GM21576 (cell line): ENCODE measurements at regions not wholly inside any gene's neighbourhood (a gene's known extent, or its start where the extent isn't known, plus 50 kb on each side); places are given as distances from the start of the nearest gene placed in this dataset.
"Not testable (repeated sequence)": the region's sequence is repeated elsewhere in the genome, so short reads cannot be mapped to it uniquely, and the experiment has no call there.

ENCODE experiments used
- ATAC-seq: cut with Tn5 transposase; IDR thresholded peaks from one replicate; pipeline ENCODE4 v1.9.1; 2021; ENCODE audit warnings: mild to moderate bottlenecking, moderate library complexity; ENCODE audit not compliant: unreplicated experiment

DNA sequence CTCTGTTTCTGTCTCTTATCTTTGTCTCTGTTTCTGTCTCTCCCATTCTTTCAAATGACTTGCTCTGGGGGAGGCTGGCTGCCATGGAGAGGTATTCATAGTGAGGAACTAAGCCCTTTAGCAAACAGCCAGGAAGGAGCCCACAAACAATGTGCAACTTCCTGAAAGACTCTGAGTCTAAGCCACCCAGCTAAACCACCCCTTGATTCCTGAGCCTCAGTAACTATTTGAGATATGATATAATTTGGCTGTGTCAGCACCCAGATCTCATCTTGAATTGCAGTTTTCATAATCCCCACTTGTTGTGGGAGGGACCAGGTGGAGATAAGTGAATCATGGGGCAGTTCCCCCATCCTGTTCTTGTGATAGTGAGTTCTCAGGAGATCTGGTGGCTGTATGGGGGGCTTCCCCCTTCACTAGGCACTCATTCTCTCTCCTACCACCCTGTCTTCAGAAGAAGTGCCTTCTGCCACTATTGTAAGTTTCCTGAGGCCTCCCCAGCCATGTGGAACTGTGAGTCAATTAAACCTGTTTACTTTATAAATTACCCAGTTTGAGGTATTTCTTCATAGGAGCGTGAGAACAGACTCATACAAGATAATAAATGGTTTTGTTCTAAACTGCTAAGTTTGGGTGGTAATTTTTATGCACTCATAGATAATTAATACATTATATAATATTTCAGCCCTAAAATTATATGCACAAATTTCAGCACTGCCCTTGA, 121.2 kb upstream of the FOXP2 start:
- ATAC-seq, result no peak

DNA sequence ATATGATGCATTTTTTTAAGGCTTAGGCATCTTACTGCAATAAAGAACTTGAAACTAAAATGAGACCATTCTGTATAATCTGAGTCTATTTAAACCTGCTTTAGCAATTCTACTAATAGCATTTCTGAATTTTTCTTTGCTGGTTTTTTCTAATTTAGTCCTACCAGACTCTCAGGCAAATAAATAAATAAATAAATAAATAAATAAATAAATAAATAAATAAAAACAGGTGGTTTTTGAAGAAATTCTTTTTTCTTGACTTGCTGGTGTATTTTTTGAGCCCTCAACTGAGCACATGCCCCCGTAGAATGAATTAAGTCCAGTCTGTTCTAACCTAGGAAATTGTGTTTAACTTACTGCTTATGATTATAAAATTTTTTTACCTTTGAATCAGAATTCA, 134.7 kb upstream of the FOXP2 start:
- no peak for ATAC-seq

DNA sequence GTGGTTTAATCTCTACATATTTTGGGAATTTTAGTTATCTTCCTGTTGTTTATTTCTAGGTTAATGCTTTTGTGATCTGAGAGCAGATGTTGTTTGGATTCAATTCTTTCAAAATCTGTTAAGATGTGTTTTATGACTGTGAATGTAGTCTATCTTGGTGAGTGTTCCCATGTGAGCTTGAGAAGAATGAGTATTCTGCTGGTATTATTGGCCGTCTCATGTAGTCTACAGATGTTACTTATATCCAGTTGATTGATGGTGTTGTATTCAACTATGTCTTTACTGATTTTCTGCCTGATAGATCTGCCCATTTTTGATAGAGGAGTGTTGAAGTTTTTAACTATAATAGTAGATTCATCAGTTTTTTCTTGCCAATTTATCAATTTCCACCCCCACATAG, 141.4 kb upstream of the FOXP2 start:
- ATAC-seq, result no peak

DNA sequence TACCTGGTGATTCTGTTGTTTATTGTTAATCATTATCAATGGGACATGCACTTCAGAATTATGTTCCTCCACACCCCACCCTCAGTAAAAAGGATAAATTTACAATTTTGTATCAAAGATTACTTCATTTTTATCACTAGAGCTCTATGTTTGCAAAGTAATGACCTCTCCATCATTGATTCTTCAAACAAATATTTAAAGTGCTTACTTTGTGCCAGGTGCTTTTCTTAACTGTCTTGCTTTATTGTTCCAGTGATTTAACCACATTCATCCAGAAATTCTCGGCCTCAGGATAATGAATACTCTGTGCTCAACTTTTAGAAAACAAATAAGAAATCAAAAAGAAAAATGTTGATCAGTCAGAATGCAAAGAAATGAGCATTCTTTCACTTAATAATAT, 144.9 kb upstream of the FOXP2 start:
- no peak for ATAC-seq

DNA sequence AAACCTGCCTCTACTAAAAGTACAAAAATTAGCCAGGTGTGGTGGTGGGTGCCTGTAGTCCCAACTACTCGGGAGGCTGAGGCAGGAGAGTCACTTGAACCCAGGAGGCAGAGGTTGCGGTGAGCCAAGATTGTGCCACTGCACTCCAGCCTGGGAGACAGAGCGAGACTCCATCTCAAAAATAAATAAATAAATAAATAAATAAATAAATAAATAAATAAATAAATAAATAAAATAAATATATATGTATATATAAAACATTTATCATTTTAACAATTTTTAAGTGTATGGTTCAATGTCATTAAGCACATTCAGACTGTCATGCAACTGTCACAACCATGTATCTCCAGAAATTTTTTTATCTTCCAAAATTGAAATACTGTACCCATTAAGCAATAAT, 147.1 kb upstream of the FOXP2 start:
- ATAC-seq, result not testable (repeated sequence)

DNA sequence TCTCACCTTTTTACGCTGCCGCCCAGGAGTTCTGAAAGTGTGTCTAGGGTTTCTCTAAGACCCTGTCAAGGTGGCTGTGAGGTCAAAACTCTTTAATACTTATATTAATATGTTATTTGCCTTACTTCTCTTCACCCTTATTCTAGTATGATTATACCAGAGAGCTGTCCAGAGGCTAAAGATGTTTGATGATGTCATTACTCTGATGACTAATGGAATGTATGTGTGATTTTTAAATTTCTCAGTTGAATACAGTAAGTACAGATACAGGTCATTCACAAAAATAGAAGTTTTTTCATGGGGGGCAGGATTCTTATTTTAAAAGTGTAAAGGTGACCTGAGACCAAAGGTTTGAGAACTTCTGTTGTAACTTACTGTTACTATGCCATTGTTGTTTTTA, 150.6 kb upstream of the FOXP2 start:
- ATAC-seq, result no peak

DNA sequence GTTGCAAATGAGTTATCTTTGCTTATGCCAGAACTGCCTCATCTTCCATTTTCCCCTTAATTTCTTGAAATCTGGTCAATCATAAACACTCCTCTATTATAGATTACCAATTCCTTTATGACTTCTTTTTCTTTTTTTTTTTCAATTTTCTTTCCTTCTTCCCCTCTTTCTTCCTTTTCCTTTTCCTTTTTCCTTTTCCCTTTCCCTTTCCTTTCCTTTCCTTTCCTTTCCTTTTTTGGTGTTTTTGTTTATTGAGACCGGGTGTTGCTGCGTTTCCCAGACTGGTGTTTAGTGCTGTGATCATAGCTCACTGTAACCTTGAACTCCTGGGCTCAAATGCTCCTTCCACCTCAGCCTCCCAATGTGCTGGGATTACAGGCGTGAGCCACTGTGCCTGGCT, 151.4 kb upstream of the FOXP2 start:
- no peak for ATAC-seq

DNA sequence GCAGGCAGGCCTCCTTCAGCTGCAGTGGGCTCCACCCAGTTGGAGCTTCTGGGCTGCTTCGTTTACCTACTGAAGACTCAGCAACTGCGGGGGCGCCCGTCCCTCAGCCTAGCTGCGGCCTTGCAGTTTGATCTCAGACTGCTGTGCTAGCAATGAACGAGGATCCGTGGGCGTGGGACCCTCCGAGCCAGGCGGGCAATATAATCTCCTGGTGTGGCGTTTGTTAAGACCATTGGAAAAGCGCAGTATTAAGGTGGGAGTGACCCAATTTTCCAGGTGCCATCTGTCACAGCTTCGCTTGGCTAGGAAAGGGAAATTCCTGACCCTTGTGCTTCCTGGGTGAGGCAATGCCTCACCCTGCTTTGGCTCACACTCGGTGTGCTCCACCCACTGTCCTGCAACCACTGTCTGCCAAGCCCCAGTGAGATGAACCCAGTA, 159.2 kb upstream of the FOXP2 start:
- no peak for ATAC-seq

DNA sequence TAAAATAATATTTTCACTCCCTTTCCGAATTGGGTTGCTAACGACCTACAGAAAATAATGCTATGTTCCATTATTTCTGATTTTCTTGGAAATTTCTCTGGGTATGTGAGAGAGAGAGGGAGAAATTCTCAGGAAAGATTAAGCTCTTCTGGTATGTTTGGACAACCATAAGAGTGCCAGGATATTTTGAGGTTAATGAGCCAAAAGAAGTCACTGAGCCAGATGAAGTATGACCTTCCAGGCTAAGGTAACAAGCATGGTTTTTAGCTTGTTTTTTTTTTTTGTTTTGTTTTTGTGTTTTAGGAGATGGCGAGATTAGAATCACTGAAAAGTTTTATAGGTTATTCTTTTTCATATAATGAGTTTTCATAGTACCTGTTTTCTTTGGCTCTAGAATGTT, 171.0 kb upstream of the FOXP2 start:
- no peak for ATAC-seq

DNA sequence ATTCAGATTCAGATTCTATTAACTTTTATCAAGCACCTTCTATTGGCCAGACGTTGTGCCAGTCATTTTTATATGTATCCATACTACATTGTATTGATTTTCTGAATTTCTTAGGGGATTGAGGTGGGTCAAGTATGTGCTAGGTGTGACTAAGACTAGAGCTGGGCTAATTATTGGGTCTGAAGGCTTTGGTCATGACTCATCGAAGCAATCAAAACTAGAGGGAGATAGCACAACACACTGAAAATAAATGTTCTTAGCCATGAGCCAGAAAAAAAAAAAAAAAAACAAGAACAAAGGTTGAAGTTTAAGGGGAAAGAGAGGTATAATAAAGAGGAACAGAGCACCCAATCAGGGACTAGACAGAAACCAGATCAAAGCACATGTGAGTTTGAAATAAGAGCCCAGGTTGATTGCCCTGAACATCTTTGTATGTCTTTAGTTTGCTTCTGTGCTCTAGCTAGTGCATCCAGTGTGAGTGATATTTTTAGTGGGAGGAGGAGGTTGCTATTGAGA, 171.6 kb upstream of the FOXP2 start:
- ATAC-seq, result no peak

DNA sequence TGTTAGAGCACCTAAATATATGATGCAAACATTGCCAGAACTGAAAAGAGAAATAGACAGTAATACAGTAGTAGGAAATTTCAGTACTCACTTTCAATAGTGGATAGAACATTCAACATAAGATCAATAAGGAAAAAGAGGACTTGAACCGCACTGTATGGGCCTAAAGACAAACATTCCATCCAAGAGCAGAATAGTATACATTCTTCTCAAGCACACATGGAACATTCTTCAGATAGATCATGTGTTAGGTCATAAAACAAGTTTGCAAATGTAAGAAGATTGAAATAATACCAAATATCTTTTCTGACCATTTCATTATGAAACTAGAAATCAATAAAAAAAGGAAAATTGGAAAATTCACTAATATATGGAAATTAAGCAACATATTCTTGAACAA, 185.4 kb upstream of the FOXP2 start:
- no peak for ATAC-seq

DNA sequence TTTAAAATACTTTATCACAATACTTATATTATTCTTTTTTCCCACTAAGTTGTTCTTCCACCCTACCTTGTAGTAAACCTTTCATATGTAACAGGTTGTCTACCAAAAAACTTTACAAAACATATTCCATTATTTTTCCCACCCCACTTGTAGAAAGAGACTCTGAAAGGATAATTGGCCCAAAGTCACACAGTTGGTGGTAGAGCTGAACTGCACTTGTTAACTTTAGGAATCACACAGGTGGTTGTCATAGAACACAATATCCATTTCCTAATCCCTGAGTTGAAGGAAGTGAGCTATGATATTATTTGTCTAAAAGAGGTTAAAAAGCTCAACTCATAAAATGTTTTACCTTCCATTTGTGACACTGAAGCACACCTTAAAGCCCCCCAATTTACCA, 188.8 kb upstream of the FOXP2 start:
- ATAC-seq, result no peak

DNA sequence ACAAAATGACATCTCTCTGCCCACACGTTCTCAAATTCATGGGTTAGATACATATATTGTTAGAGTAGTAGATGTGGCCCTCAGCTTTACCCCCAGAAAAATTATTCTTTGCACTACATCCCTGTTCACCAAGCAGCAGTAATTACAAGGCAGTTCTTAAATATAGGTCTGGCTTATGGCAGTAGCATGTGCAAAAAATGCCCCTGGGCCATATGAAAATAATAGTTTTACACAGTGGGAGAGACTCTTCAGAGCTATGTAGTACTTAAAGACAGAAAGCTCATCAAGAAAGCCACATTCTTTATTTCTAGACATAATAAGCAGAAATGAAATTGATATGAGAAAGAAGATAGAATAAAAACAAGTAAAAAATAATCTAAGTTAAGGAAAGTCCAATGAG, 196.3 kb upstream of the FOXP2 start:
- ATAC-seq, result no peak

DNA sequence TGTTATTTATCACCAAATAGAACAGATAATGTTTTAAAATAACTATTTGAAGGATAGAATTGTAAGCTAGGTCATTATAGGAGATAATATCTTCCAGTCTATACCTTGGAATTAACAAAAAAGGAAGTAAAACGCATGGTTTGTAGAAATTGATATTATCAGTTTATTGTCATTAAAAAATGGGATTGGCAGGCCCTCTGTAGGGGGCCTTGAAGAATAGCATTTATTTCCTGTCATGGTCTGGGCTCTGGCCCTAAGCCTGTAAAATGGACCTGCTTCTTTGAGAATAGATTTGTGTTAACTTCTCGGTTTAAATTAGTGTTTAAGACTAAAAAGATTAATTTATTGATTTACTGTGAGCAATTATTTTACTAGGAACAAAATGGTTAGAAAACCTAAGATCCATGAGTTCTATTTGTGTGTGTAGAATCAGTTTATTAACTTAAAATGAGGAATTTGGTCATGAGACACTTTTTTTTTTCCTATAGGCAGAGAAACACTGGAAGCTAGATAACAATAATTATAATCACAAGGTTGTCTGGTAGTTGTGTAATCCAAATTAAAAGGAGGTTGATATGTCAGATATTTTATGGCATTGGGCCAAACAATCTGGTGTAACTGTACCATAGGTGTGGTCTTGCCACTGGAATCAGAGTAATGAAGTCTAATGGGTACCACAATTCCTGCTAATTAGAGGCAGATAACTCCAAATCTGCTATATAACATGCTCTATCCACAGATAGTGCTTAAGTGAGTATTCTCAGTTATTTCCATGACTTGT, 197.4 kb upstream of the FOXP2 start:
- no peak for ATAC-seq

DNA sequence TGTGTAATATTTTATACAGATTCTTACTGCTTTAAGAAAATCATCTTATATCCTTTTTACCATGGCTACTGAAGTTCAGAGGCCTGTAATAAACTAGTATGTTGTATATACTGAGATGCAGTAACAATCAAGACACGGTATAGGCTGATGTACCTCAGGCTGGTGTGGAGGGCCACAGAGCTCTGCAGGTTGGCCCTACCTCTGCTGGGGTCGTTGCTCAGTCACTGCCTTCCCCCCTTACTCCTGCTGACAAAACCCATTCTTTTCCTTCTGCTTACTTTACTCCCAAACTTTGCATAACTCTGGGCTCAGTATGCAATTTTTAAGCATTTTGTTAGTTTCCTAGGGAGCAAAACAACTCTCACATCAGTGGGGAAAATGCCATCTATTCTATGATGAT, 200.1 kb upstream of the FOXP2 start:
- no peak for ATAC-seq

DNA sequence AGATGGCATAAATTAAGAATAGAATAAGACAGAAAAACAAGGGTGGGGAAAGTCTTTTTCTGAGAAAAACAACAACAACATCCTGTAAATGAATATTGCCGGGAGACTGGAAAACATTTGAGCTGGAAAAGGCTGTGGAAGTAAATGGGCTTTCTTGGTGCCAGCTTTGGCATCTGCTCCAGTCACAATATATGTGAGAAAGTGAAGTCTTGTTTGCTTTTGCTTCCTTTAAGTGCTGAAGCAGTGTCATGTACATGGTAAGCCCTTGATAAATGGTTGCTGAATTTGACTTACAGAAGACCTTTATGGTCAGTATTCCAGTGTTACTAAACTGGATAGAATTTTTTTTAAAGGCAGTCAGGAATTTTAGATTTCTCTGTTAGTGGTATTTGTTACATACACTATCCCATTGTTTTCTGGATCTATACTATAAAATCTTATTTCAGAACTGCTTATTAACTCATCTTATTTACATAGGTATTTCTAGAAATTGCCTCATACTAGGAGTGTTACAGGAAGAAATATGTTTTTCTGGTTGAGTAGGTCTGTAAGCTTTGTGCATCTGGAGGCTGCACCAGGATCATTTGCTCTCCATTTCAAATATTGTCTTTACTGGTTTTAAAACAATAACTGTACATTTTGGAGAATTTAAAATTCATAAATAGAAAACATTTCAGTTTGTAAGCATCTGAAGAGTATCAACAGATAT, 201.7 kb upstream of the FOXP2 start:
- ATAC-seq, result no peak

DNA sequence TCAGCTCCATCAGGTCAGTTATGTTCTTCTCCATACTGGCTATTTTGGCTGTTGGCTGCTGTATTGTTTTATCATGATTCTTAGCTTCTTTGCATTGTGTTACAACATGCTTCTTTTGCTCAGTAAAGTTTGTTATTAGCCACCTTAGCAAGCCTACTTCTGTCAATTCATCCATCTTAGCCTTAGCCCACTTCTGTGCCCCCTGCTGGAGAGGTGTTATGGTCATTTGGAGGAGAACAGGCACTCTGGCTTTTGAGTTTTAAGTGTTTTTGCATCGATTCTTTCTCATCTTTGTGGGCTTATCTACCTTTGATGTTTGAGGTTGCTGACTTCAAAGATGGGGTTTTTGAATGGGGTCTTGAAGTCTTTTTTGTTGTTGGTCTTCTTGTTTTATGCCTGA, 204.6 kb upstream of the FOXP2 start:
- no peak for ATAC-seq

DNA sequence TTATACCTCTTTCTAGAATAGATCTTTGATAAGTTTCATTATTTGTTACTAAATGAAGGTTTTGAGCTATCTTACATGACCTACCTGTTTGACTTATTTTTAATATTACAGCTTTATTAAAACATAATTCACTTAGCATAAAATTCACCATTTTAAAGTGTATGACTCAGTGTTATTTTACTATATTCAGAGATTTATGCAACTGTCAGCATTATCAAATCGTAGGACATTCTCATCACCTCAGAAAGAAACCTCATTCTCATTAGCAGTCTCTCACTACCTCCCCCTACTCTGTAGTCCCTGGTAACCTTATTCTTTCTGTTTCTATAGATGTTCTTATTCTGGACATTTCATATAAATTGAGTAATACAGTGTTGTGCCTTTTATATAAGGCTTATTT, 207.9 kb upstream of the FOXP2 start:
- ATAC-seq, result no peak

DNA sequence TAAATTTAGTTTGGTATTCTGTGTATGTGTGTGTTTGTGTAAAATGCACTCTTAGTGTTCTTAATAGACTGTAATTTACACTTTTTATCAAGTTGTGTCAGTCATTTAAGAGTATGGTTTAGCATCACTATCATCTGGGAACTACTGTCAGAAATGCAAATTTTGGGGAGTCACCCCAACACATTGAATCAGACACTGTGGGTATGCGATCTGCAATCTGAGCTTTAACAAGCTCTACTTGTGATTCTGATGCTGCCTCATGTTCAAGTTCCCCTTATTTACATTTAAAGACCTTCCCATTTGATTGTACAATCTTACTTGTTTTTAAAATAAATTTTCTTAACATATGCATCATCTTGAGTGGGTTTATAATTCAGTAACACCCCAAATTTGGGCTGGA, 218.1 kb upstream of the FOXP2 start:
- no peak for ATAC-seq

DNA sequence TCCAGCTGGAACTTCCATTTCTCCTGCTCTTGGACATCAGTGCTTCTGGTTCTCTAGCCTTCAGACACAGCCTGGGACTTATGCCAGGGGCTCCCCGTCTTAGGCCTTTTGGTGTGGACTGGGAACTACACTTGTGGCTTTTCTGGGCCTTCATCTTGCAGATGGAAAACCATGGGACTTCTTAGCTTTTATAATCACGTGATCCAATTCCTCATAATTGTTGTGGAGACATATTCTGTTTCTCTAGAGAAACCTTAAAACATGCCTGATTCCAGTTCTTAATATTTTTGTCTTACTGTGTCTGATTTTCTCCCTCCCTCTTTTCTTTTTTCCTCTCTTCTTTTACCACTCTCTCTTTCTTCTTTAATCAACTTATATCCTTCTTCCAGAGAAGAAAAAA, 224.2 kb upstream of the FOXP2 start:
- no peak for ATAC-seq

DNA sequence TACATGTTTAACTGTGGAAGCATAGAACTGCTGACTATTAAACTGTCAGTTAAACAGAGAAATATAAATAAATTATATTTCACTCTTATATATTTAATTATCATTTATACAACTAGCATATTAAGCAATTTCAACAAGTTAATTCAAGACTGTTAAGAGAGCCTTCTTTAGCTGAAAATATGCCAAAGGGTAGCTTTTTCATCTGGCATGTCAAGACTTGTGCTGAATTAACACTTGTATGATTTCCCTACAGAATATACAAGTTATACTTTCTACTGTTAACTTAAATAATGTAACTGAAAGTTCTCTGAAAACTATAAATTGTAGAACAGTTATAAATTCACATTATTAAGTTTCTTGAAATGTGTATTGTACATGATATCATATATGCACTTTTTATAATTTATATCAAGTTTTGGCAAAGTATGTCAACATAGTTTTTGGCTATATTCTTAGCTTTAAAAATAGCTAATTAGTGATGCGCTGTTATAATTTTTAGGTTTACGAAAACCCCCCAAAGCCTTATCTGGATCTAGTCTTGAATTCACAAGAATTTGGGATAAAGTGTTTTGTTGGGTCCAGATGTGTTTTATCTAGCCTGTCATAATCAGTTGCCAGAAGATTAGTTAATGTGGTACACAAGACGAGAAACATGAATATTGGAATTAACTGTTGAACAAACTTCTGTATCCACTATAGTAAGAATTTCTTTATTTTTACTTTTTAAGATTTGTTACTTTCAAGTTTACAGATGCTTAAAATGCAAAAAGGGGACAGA, 231.1 kb upstream of the FOXP2 start:
- no peak for ATAC-seq
